WTC11 (cell line): ENCODE measurements at regions not wholly inside any gene's neighbourhood (a gene's known extent, or its start where the extent isn't known, plus 50 kb on each side); places are given as distances from the start of the nearest gene placed in this dataset.

Experiments
- AR ChIP-seq: fragments of 250-450 bp; sonication (Bioruptor Pico); IDR thresholded peaks from 2 replicates; pipeline ENCODE4 v1.9.0; 2021; ENCODE audit warnings: mild to moderate bottlenecking
- CTCF ChIP-seq: fragments of 200-600 bp; IDR thresholded peaks from 2 replicates; pipeline ENCODE4 v1.8.0; 2022; ENCODE audit warnings: antibody characterized with exemption
- E2F4 ChIP-seq: sonication (generic); formaldehyde crosslinking; IDR thresholded peaks from 2 replicates; pipeline ENCODE4 v1.8.1; 2022; ENCODE audit warnings: low read depth, mild to moderate bottlenecking, moderate library complexity, missing genetic modification reagents, borderline replicate concordance
- ELF4 ChIP-seq: sonication (generic); formaldehyde crosslinking; IDR thresholded peaks from 2 replicates; pipeline ENCODE4 v1.8.1; 2022; ENCODE audit warnings: low read depth, mild to moderate bottlenecking, moderate library complexity, missing genetic modification reagents
- ESRRA ChIP-seq: sonication (generic); formaldehyde crosslinking; IDR thresholded peaks from 2 replicates; pipeline ENCODE4 v1.8.1; 2022; ENCODE audit warnings: mild to moderate bottlenecking, missing genetic modification reagents, borderline replicate concordance
- GABPB1 ChIP-seq: sonication (generic); formaldehyde crosslinking; IDR thresholded peaks from 2 replicates; pipeline ENCODE4 v1.8.1; 2023; ENCODE audit warnings: mild to moderate bottlenecking, missing genetic modification reagents
- MAX ChIP-seq: sonication (generic); formaldehyde crosslinking; IDR thresholded peaks from 2 replicates; pipeline ENCODE4 v1.8.0; 2022; ENCODE audit warnings: mild to moderate bottlenecking, missing genetic modification reagents
- PREB ChIP-seq: sonication (generic); formaldehyde crosslinking; IDR thresholded peaks from 2 replicates; pipeline ENCODE4 v1.8.1; 2022; ENCODE audit warnings: mild to moderate bottlenecking, missing genetic modification reagents, moderate library complexity, borderline replicate concordance
- SMAD3 ChIP-seq: sonication (generic); formaldehyde crosslinking; IDR thresholded peaks from 2 replicates; pipeline ENCODE4 v1.8.0; 2022; ENCODE audit warnings: missing genetic modification reagents, mild to moderate bottlenecking, borderline replicate concordance
- SP1 ChIP-seq: sonication (generic); formaldehyde crosslinking; conservative IDR thresholded peaks from 2 replicates; pipeline ENCODE4 v1.8.1; 2022; ENCODE audit warnings: missing genetic modification reagents
- STAT6 ChIP-seq: sonication (generic); formaldehyde crosslinking; conservative IDR thresholded peaks from 2 replicates; pipeline ENCODE4 v1.8.1; 2023; ENCODE audit warnings: mild to moderate bottlenecking, low read depth, missing genetic modification reagents, moderate library complexity
- ZBTB21 ChIP-seq: sonication (generic); formaldehyde crosslinking; IDR thresholded peaks from 2 replicates; pipeline ENCODE4 v1.8.1; 2023; ENCODE audit warnings: mild to moderate bottlenecking, missing genetic modification reagents, borderline replicate concordance

- TF ChIP-seq CTCF (no peak), MAX (CRISPR knock-in tag) (no peak), AR (CRISPR knock-in tag) (no peak), GABPB1 (CRISPR knock-in tag) (no peak), STAT6 (CRISPR knock-in tag) (no peak), ELF4 (CRISPR knock-in tag) (no peak), PREB (no peak), ZBTB21 (CRISPR knock-in tag) (no peak), SMAD3 (CRISPR knock-in tag) (no peak), E2F4 (no peak), ESRRA (CRISPR knock-in tag) (no peak), SP1 (CRISPR knock-in tag) (no peak)
These were observed 64.9 kb upstream of the WAPL start for GRCh38 chr10:86586516-86586915.
